ENCODE measurements at regions not wholly inside any gene's neighbourhood (a gene's known extent, or its start where the extent isn't known, plus 50 kb on each side); places are given as distances from the start of the nearest gene placed in this dataset.
"Not testable (repeated sequence)": the region's sequence is repeated elsewhere in the genome, so short reads cannot be mapped to it uniquely, and the experiment has no call there.

DNA sequence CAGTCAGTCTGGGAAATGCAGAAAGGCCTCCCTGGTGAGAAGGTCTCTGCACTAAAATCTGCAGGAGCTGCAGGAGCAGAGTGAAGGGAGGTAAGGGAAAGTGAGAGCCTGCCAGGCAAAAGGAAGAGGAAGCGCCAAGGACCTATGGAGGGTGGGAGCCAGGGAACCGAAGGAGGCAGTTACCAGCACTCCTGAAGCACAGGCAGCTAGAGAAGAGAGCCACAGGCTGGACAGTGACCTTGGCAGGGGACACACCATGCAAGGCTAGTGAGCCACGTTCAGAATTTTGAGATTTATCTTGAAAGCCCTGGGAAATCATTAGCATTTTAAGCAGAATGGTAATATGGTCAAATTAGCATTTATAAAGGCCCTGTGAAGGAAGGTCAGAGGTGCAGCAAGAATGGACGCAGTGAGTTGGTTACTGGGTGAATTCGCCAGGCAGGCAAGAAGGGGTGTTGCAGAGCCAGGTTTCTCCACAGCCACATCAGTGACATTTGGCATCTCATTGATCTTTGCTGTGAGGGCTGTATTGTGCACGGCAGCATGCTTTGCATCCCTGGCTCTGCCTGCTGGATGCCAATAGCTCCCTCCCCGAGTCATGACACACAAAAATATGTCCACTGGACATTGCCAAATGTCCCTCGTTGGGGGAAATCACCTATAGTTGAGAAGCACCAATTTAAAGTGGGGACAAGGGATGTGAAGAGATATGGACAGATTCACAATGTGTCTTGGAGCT, 54.7 kb upstream of the LANCL2 start:
- Histone ChIP-seq H3K27me3 (no peaks in the 10 kb centered on the region), H3K4me1 (ENCODE audit: control insufficient read depth in 1 of 2, insufficient read depth in 1 of 2, low read depth in 1 of 2, low read length in 1 of 2) (peaks cover 19 to 33% of the 10 kb centered on the region in 2 experiments), H3K9me3 (no peaks in the 10 kb centered on the region), H3K4me3 (ENCODE audit: low read depth in 1 of 2, low read length in 1 of 2) (no peak overlapping the region), H3K36me3 (no peaks in the 10 kb centered on the region), H3K27ac (no peak overlapping the region)
- TF ChIP-seq, protein P1, sequence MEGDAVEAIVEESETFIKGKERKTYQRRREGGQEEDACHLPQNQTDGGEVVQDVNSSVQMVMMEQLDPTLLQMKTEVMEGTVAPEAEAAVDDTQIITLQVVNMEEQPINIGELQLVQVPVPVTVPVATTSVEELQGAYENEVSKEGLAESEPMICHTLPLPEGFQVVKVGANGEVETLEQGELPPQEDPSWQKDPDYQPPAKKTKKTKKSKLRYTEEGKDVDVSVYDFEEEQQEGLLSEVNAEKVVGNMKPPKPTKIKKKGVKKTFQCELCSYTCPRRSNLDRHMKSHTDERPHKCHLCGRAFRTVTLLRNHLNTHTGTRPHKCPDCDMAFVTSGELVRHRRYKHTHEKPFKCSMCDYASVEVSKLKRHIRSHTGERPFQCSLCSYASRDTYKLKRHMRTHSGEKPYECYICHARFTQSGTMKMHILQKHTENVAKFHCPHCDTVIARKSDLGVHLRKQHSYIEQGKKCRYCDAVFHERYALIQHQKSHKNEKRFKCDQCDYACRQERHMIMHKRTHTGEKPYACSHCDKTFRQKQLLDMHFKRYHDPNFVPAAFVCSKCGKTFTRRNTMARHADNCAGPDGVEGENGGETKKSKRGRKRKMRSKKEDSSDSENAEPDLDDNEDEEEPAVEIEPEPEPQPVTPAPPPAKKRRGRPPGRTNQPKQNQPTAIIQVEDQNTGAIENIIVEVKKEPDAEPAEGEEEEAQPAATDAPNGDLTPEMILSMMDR (IDR thresholded peaks at IDR 0.05) = no peak

DNA sequence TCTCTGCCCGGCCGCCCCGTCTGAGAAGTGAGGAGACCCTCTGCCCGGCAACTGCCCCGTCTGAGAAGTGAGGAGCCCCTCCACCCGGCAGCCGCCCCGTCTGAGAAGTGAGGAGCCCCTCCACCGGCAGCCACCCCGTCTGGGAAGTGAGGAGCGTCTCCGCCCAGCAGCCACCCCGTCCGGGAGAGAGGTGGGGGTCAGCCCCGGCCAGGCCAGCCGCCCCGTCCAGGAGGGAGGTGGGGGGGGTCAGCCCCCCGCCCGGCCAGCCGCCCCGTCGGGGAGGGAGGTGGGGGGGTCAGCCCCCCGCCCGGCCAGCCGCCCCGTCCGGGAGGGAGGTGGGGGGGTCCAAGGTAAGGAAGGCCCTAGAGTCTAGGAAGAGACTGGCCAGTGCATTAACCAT, 53.2 kb upstream of the LANCL2 start:
- H3K9me3 ChIP-seq; H3K4me3 ChIP-seq (ENCODE audit: low read depth in 1 of 2, low read length in 1 of 2); H3K27ac ChIP-seq; H3K27me3 ChIP-seq; H3K36me3 ChIP-seq: not testable (repeated sequence)
- H3K4me1 ChIP-seq (ENCODE audit: control insufficient read depth in 1 of 2, insufficient read depth in 1 of 2, low read depth in 1 of 2, low read length in 1 of 2) = peaks cover 19 to 32% of the 10 kb centered on the region in 2 experiments

DNA sequence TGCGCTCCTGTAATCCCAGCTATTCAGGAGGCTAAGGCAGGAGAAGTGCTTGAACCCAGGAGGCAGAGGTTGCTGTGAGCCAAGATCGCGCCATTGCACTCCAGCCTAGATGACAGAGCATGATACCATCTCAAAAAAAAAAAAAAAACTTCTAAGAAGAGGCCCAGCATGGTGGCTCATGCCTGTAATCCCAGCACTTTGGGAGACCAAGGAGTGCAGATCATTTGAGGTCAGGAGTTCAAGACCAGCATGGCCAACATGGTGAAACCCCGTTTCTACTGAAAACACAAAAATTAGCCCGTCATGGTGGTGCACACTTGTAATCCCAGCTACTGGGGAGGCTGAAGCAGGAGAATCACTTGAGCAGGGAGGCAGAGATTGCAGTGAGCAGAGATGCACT, 51.5 kb upstream of the LANCL2 start:
- not testable (repeated sequence) for H3K36me3 ChIP-seq; H3K4me3 ChIP-seq (ENCODE audit: low read depth in 1 of 2, low read length in 1 of 2); H3K27me3 ChIP-seq; H3K27ac ChIP-seq; H3K9me3 ChIP-seq
- peaks cover 14 to 15% of the 10 kb centered on the region in 2 experiments for H3K4me1 ChIP-seq (ENCODE audit: control insufficient read depth in 1 of 2, insufficient read depth in 1 of 2, low read depth in 1 of 2, low read length in 1 of 2)

DNA sequence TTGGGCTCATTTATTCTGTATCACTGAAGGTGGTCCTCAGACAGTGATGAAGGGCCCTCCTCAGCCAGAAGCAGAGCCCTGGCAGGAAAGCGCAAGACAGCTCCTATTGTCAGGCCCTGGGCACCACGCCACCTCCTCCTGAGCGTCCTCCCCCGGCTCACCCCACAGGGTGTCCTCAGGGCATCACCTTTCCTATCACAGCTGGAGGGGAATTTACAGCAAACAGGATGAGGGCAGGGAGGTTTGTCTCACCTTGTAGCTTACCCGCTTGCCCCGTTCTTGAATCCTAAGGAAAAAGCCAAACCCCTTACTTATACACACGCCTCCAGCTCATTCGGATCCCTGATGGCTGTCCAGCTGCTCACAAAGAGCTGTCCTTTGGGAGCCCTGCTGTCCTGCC, 50.2 kb upstream of the LANCL2 start:
- Histone ChIP-seq H3K36me3 (no peaks in the 10 kb centered on the region), H3K27ac (no peak overlapping the region), H3K4me3 (ENCODE audit: low read depth in 1 of 2, low read length in 1 of 2) (no peak overlapping the region), H3K4me1 (ENCODE audit: control insufficient read depth in 1 of 2, insufficient read depth in 1 of 2, low read depth in 1 of 2, low read length in 1 of 2) (peaks cover 7% of the 10 kb centered on the region in 2 experiments), H3K9me3 (no peaks in the 10 kb centered on the region), H3K27me3 (no peaks in the 10 kb centered on the region)
- TF ChIP-seq, protein P1 (IDR thresholded peaks at IDR 0.05) = no peak

Measured in neutrophil (primary cell).